HG02571 (cell line): ENCODE measurements at regions not wholly inside any gene's neighbourhood (a gene's known extent, or its start where the extent isn't known, plus 50 kb on each side); places are given as distances from the start of the nearest gene placed in this dataset.
"Not testable (repeated sequence)": the region's sequence is repeated elsewhere in the genome, so short reads cannot be mapped to it uniquely, and the experiment has no call there.

ENCODE experiments used
- ATAC-seq: cut with Tn5 transposase; IDR thresholded peaks from one replicate; pipeline ENCODE4 v1.9.1; 2021; ENCODE audit warnings: mild to moderate bottlenecking, moderate library complexity; ENCODE audit not compliant: unreplicated experiment

DNA sequence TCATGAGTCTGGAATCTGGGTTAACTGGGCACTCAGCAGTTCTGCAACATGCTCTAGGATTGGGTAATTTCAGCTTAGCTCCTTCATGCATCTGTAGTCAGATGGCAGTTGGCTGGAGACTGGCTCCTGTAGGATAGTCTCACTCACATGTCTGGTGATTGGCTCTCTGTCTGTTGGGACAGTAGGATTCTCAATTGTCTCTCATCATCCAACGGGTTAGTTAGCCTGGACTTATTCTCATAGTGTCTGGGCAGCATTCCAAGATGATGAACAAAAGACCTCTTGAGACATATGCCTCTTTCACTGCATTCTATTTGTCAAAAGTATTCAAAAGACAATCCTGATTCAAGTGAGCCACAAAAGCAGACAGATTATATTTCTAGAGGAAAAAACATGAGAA is 795.6 kb upstream of the GALNTL6 start:
- ATAC-seq, result no peak

DNA sequence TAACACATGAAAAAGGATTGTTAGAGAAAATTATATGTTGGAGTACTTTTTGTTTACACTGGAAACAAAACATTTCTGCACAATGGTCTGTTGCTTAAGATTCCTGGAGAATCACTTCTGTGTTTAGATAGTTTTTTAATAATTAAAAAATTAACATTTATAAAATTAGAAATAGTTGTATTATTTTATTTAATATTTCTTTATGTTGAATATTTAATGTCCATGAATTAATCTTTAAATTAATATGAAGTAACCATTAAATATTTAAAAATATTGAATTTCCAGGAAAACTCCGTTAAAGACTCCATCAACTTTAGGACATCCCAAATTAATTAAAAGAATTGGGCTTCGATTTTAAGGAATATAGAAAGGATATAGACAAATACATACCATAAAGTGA is 797.1 kb upstream of the GALNTL6 start:
- no peak for ATAC-seq

DNA sequence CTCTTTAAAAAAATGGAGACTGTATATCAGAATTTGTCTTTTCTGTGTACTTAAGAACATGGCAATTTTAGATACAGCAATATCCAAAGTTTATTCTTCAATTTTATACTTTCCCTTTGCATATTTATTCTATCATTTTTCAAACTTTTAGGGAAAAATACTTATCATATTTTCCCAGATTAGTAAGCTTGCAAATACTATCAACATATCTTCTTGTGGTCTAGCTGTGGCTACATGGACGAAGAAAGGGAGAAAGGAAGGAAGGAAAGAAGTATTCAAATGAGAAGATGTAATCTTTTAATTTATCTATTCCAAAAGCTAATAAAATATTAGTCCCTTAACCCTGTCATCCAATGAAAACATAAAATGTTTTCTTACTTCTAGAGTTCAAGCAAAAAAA is 797.8 kb upstream of the GALNTL6 start:
- ATAC-seq, result no peak

DNA sequence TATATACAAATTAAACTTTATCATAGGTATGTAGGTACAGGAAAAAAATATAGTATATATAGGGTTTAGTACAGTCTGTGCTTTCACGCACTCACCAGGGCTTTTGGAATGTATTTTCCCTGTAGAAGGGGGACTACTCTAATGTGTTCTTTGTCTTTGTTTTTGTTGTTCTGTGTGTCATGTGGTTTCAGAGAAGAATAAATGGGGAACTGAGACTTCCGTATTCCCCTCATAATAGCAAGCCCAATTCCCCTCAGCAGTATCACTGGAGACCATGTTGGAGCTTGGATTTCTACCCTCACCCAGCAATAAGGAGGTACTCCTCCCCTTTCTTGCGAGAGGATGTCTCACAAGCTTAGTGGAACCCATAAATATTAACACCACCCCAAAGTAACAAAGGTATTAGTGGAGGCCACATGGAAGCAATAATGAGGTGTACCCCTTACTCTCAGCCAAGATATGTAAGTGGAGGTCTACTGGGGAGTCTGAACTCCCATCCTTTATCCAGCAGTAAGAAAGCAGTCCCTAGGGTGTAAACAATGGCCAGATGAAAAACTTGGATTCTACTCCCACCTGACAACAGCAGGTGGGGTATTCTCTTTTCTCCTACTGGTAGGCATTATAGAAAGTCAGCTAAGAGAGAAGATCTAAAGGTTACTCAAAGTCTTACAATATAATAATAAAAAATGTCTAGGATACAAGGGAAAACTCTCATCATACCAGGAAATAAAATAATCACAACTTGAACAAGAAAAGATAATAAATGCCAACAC is 805.4 kb upstream of the GALNTL6 start:
- no peak for ATAC-seq

DNA sequence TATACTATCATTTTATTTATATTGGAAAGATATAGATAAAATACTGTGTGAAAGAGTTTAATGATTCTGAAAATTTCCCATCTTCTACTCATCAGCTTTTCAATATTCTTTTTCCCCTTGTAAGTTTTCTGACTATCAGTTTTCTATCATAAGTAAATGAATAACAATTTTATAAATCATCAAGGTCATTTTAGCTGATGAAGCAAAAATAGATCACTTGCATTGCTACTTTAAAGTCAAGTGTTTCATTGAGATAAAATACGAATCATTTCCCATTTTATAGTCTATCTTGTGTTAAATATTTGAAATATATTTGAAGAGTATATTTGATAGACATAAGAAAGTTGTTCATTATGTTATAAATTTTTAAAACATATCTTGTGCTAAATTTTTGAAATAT is 811.0 kb upstream of the GALNTL6 start:
- no peak for ATAC-seq

DNA sequence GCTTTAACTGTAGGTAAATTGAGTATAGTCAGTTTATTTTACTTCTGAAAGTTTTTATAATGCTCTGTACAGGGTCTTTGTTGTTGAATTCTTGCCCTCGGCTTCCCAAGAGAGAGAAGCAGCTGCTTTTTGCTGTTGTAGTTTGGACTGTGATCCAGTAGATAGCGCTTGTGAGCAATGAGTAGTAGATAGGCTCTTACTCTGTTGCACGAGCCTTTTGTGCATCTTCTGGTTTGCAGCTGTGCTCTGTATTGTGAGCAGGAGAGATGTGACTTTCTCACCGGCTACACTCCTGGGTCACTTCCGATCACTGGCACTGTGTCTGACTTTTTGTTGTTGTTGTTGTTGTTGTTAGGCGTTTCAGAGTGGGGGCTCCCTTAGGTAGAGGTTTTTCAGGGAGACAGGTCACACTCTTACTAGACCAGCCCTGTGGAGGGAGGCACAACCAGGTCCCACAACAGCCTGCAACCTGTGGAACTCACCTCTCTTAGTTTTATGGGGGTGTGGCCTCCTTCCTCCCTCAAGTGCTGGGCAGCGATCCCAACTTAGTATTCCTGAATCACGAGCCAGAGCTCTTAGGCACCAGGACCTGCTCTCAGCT is 822.1 kb upstream of the GALNTL6 start:
- peak; percentile 78 for ATAC-seq

DNA sequence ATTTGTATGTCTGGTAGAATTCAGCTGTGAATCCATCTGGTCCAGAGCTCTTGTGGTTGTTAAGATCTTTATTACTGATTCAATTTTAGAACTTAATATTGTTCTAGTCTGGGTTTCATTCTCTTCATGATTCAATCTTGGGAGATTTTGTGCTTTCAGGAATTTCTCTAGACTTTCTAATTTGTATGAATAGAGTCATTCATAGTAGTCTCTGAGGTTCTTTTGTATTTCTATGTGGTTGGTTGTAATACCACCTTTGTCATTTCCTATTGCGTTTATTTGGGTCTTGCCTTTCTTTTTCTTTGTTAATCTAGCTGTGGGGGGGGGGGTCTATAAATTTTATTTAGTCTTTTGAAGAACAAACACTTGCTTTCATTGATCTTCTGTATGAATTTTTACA is 824.8 kb upstream of the GALNTL6 start:
- ATAC-seq, result no peak

DNA sequence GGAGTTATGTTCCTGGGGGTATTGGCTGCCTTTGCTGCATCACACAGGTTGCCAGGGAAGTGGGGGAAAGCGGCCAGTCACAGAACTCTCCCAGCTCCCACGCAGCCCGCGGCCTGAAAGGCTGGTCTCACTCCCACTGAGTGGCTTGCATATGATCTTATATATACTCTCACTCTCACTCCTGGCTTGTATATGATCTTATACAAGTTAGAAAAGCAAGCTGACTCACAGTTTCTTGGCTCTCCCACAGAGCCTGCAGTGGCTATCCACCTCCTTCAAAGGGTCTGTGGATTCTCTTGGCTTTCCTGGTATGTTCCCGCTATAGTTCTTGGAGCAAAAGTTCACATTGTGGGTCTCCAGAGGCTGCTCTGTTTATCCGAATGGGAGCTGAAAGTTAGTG is 833.5 kb upstream of the GALNTL6 start:
- ATAC-seq, result no peak

DNA sequence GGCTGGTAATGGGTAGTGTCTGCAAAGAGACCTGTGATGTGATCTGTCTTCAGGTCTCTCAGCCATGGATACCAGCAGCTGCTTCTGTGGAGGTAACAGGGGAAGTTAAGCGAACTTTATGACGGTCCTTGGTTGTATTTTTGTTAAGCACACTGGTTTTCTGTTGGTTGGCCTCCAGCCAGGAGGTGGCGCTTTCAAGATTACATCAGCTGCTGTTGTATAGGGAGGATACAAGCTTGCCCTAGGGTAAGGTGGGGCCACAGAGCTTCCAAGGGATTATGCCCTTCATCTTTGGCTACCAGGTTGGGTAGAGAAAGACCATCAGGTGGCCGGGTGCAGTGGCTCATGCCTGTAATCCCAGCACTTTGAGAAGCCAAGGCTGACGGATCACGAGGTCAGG is 834.2 kb upstream of the GALNTL6 start:
- ATAC-seq, result no peak

DNA sequence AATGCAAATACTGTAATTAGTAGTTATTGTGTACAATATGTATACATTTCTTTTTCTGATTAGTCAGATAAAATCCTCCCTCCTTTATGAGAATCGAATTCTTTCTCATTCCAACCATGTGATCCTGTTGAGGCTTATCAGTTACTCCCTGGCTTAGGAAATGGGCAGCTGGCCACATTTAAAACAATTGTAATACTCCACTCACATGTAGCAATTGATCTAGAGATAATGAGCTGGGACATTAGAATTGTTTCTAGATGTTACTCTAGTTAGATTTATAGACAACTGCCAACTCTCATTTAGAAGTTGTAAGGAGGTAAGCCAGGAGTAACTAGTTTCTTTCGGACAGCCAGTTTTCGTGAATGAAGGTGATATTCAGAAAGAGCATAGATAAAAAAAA is 859.3 kb upstream of the AADAT start:
- no peak for ATAC-seq

DNA sequence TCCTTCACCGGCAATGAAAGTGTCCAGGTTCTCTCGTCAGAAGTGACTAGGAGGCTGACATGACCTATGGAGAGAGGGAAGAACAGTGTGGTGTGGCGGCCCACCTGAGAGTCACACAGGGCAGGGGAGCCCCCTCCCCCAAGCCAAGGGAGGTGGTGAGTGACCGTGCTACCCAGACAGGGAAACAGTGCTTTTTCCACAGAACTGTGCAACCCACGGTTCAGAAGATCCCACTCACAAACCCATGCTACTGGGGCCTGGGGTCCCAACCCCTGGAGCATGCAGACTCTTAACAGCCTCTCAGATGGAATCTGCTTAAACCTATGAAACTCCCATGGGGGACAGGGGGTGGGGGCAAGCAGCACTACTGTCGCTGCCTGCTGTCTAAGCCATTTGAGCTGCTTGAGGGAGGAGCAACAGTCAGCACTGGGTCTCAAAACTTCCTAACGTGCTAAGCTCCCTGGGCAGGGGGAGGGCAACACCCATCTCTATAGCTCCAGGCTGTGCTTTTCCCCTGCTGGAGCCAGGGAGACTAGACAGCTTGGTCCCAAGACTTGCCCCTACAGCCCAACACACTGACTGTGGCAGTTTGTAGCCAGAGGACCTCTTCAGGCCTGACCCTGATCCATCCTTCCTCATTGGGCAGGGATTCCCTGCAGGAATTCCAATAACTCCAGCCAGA is 850.4 kb upstream of the AADAT start:
- no peak for ATAC-seq

DNA sequence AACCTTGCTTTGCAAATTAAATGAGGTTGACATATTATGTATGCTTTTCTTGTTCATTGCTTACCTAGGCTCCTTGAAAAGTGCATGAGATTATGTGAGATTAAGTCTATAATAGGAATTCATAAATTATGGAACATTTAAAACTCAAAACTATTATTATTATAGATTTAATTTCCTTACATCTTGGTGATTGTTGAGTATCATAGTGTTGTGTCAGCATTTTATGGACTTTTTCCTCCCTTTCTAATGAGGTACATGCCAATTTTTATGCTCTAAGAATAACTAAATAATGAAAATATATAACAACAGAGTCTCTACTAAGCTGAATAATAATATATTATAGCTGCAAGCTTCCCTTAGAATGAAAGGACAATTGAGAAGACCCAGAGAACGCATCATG is 848.8 kb upstream of the AADAT start:
- no peak for ATAC-seq

DNA sequence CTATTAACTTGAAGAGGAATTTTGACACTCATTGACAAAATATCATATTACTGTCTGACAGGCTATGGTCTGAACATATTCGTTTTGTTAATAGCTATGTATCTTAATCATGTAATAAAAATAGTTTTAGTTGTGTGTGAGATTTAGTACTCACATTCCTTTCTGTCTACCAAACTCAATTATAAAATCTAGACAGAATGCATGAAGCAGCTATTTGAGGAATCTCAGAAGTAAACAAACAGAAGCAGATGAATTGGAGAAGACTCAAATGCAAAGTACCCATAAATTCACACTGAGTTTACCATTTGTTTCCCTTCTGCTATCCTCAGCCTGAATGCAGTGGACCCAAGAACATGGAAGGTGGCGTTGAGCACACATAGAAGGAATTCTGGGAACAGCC is 841.6 kb upstream of the AADAT start:
- ATAC-seq, result no peak

DNA sequence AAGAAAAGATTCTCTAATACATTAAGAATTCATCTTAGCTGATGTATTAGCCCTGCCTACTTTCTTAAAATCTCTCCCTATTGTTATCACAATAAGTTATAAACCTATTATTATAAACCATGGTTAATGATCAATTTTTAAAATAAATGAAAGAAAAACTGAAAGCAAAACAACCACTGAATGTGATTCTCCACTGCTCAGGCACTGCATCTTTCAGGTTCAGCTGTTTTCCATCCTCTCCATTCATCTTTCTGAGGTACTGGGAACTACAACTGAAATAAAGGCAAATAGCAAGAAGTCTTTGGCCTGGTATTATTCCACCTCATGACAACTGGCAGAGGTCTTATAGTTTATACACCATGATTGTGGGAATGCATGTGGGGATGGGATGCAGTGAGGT is 798.9 kb upstream of the AADAT start:
- no peak for ATAC-seq

DNA sequence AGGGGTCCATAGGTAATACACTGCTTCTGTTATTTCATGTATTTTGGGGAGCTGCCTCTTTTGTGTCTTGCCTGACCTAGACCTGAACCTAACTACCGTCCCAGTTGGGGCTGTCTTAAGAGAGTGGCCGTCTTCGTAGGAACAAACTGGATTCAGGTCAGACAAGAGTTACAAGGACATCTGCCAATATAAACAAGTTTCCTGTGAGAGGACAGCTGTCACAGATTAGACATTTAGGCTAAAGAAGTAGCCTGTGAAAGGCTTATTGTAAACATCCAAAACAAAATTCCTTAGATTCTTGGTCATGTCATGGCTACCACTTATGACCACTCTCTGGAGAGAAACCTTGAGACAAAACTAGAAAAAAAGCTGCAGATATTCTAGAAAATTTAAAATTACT is 797.6 kb upstream of the AADAT start:
- ATAC-seq, result no peak

DNA sequence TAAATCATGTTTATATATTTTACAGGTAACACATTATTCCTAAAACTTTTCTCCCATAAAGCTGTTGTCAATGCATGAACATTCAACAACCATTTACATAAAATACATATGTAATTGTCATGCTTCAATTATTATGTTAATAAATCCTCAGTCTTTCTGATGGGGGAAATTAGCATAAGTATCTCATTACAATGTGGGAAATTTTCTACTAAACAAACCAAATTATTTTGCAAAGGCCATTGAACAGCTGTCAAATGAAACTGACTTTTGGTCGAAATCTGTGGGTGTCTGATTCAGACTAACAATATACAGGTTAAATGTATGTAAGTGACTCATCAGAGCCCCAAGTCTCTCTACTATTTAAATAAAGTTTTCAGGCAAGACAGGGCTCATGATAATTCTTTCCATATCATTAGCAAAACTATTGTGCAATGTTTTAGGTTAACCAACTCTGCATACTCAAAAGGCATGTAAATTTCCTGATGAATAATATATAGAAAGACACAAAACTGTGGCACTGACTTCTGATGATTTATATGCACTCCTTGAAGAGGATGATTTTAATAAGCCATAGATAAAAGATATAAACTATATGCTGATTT is 795.3 kb upstream of the AADAT start:
- no peak for ATAC-seq

DNA sequence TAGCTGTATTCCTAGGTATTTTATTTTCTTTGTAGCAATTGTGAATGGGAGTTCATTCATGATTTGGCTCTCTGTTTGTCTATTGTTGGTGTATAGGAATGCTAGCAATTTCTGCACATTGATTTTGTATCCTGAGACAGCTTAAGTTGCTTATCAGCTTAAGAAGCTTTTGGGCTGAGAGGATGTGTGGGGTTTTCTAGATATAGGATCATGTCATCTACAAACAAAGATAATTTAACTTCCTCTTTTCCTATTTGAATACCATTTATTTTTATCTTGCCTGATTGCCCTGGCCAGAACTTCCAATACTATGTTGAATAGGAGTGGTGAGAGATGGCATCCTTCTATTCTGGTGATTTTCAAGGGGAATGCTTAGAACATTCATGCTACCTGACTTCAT is 791.9 kb upstream of the AADAT start:
- not testable (repeated sequence) for ATAC-seq

DNA sequence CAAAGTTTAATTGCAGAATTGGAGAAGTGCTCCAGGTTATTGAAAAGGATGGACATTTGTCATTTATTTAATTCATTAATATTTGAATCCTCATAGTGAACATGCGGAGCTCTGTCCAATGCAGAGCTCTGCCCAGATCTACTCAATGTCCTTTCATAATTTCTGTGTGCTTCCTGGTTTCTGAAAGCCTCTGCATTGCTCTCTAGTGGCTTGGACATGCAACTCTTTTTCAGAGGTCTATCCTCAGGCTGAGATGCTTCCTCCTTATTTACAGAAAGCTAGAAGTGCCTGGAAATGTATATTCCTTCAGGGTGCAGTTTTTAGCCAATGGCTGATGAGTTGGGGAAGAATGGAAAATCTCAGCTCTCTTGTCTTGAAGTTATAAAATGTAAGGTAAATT is 786.1 kb upstream of the AADAT start:
- ATAC-seq, result no peak

DNA sequence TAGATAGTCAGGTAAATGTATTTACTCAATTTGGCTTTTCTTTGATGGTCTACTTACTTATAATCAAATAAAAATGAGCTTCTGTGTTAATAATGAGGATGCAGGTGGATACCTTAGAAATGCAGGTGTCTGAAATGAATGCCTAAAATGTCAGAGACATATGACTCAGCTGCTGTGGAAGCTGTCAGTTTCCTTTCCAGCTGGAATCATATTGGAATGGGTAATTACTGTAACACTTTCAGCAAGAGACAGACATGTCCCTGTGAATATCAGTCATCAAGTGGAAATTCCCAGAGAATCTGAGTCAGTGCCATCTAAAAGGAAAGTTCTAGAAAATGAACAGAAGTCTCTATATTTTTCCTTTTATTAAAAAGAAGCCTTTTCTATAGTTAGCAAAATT is 783.0 kb upstream of the AADAT start:
- ATAC-seq, result no peak

DNA sequence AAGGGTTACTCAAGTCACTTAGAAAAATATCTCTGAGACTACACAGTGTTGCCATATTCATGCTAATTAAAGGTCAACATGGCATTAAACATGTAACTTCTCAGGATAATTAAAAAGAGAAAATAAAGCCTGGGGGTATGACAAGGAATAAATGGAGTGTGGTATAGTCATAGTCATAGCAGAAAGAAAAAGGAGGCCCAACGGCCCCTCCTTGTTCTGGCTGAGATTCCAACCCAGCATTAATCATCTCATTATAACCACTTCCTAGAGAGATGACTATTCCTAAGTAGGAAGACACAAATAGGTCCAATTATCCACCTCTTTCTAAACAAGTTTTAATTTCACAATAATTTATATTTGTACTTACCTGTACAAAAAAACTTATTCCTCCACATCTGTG is 778.4 kb upstream of the AADAT start:
- no peak for ATAC-seq

DNA sequence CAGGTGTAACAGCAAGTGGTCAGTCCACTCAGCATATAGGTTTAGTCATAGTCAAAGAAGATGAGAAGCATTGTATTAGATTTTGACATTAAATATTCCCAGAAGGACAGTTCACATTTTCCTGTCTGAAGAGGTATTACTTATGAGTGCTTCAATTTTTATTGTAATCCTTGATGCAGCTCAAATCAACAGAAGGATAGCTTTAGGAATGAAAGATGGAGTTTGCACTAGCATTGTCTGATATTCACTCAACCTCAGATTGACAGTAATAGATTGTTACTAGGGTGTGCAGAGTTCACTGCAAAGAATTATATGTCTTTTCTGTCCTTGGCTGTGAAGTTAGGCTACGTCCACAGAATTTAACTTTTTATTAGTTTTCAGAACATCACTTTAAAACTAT is 764.3 kb upstream of the AADAT start:
- ATAC-seq, result no peak

DNA sequence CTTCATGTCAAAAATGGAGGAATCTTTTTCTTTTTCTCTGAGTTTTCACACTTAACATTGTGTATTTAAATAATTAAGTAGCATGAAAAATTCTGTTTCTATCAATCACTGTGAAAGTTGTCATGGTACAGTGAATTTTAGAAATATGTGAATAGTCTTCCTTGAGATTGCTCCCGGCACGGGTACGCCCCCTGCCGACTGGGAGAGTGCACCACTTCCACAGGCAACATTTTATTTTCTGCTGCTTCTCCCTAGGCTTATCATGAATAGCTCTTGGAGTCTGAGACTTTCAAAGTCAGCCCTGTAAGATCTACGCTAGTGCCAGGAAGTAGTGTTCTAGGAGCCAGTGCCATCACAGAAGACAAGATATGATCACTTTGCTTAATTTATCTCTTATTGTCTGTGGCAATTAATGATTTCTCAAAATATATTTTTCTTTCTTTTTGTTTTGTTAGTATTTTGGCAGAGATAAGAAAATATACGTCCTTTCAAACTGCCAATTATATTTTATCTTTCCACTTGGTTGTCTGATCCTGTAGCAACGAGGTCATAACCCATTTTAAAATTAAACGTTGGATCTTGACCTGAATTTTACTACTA is 763.8 kb upstream of the AADAT start:
- ATAC-seq, result no peak
